Spleen (tissue), 7 donors: ENCODE measurements at regions not wholly inside any gene's neighbourhood (a gene's known extent, or its start where the extent isn't known, plus 50 kb on each side); places are given as distances from the start of the nearest gene placed in this dataset.

Experiments used
- POLR2A ChIP-seq, 3 donors: fragments of 450-650 bp; IDR thresholded peaks; one replicate each; pipeline ENCODE4 v1.5.1; 2017; ENCODE audit warnings: antibody characterized with exemption in 3 of 3, mild to moderate bottlenecking in 1 of 3
- POLR2AphosphoS5 ChIP-seq, 3 donors: sonication (generic); formaldehyde crosslinking; IDR thresholded peaks; one replicate each; pipeline ENCODE4 v1.5.1; 2017; ENCODE audit warnings: antibody characterized with exemption in 3 of 3
- TF ChIP-seq, protein P1 (sequence below), 11 experiments: fragments of 200-600 bp in 7 of 11; fragments of 450-650 bp in 4 of 11; sonication (generic) in 4 of 11; IDR thresholded peaks in 8 of 11; conservative IDR thresholded peaks in 3 of 11; 1 replicate in 7 of 11; 2 replicates in 4 of 11; pipeline versions ENCODE4 v1.4.0 to v1.8.0; 2016 to 2021; ENCODE audit warnings: antibody characterized with exemption in 11 of 11, inconsistent platforms in 4 of 11, mild to moderate bottlenecking in 1 of 11
- donor health status: DM: no; HTN: no; CAD: no; lungs with moderate emphysema.
- donor health status: DM: no; HTN: no; CAD: no.
- donor health status: DM: no; HTN: no; CAD: no.

DNA sequence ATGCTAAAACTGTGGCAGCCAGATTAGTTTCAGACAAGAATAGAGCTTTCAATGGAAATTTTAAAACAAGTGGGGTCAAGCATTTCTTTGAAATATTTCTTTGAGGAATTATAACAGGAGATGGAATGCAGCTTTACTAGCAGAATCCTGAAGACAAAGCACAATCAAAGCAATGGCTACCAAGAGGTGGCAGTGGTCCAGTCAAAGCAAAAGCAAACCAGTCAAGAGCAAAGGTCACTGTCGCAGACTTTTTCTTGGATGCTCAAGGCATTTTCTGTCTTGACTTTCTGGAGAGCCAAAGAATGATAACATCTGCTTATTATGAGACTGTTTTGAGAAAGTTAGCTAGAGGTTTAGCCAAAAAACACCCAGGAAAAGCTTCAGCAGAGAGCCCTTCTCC is 351.2 kb upstream of the DLGAP1 start:
- TF ChIP-seq, protein P1, sequence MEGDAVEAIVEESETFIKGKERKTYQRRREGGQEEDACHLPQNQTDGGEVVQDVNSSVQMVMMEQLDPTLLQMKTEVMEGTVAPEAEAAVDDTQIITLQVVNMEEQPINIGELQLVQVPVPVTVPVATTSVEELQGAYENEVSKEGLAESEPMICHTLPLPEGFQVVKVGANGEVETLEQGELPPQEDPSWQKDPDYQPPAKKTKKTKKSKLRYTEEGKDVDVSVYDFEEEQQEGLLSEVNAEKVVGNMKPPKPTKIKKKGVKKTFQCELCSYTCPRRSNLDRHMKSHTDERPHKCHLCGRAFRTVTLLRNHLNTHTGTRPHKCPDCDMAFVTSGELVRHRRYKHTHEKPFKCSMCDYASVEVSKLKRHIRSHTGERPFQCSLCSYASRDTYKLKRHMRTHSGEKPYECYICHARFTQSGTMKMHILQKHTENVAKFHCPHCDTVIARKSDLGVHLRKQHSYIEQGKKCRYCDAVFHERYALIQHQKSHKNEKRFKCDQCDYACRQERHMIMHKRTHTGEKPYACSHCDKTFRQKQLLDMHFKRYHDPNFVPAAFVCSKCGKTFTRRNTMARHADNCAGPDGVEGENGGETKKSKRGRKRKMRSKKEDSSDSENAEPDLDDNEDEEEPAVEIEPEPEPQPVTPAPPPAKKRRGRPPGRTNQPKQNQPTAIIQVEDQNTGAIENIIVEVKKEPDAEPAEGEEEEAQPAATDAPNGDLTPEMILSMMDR (IDR thresholded peaks at IDR 0.05 in 8 of 11, conservative IDR thresholded peaks at IDR 0.05 in 3 of 11), result no peak
- no peak for TF ChIP-seq POLR2A (IDR thresholded peaks at IDR 0.05)
- TF ChIP-seq POLR2AphosphoS5 (IDR thresholded peaks at IDR 0.05), result no peak
